GM13977 (cell line): ENCODE measurements at regions not wholly inside any gene's neighbourhood (a gene's known extent, or its start where the extent isn't known, plus 50 kb on each side); places are given as distances from the start of the nearest gene placed in this dataset.
"Not testable (repeated sequence)": the region's sequence is repeated elsewhere in the genome, so short reads cannot be mapped to it uniquely, and the experiment has no call there.

Source experiments
- DNase-seq: peaks from one replicate; pipeline ENCODE4 v3.0.0; 2012; ENCODE audit warnings: low spot score
- CTCF ChIP-seq: IDR thresholded peaks from 2 replicates; pipeline ENCODE4 v1.5.1; 2012; ENCODE audit warnings: mild to moderate bottlenecking, control low read depth; ENCODE audit not compliant: insufficient read depth; ENCODE audit errors: extremely low read depth, missing control alignments
- in situ Hi-C: fragments of 300-500 bp; cut with MboI; formaldehyde crosslinking; loops from one replicate; pipeline ENCODE4 v1.12.0; 2022; ENCODE audit warnings: low sequenced_read_pairs, low pct_unique_long_range_greater_than_20kb, mixed read lengths, inconsistent platforms; ENCODE audit not compliant: unreplicated experiment

GRCh38 chr9:15077946-15078729 lies 167.9 kb upstream of the FREM1 start:
- no peak for DNase-seq
- in situ Hi-C loops, result no loop called here
- no peak for TF ChIP-seq CTCF

- no peak for DNase-seq
- in situ Hi-C loops, result no loop called here
- no peak for TF ChIP-seq CTCF
These were observed 163.4 kb upstream of the FREM1 start for GRCh38 chr9:15073620-15074019.

- TF ChIP-seq CTCF, result no peak
- no peak for DNase-seq
- in situ Hi-C loops, result no loop called here
These were observed 160.5 kb upstream of the FREM1 start for GRCh38 chr9:15070716-15071115.

GRCh38 chr9:15069106-15069505 lies 158.9 kb upstream of the FREM1 start:
- no peak for DNase-seq
- TF ChIP-seq CTCF, result no peak
- in situ Hi-C loops, result no loop called here

- DNase-seq, result no peak
- no peak for TF ChIP-seq CTCF
- in situ Hi-C loops, result no loop called here
These were observed 158.0 kb upstream of the FREM1 start for GRCh38 chr9:15068261-15068660.

- TF ChIP-seq CTCF, result no peak
- in situ Hi-C loops, result no loop called here
These were observed 148.8 kb upstream of the FREM1 start for GRCh38 chr9:15059003-15059402.

GRCh38 chr9:15058236-15058635 lies 148.0 kb upstream of the FREM1 start:
- DNase-seq, result no peak
- in situ Hi-C loops, result no loop called here
- no peak for TF ChIP-seq CTCF

More at GRCh38 chr9:15059003-15059402, 148.8 kb upstream of the FREM1 start:
- DNase-seq, result no peak

GRCh38 chr9:15055284-15055683 lies 145.1 kb upstream of the FREM1 start:
- DNase-seq, in situ Hi-C loops: not testable (repeated sequence)
